ENCODE measurements at regions not wholly inside any gene's neighbourhood (a gene's known extent, or its start where the extent isn't known, plus 50 kb on each side); places are given as distances from the start of the nearest gene placed in this dataset.

DNA sequence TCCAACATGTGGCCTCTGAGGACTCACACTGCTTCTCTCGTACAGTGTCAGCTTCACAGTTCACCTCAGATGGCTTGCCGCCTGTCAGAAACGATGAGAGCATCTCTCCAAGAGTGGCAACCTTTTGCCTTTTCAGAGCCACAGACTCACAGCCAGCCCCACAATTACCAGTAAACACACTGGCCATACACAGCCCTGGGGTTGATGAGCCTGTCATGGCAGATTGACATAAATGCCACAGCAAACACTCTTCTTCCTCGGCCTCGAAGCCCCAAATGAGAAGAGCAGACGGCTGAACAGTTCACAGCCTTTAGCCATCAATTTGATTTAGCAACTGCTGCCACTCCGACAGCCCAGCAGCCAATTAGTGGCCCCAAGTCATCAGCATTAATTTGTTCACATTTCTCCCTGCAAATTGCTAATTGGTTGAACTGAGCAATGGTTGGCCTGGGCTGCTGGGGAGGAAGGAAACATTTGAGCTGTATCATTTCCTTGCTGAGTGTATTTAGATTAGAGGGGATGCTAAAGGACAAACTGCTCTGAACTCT lies 1142.9 kb downstream of the SORCS3 start:
- TF ChIP-seq, protein P1, sequence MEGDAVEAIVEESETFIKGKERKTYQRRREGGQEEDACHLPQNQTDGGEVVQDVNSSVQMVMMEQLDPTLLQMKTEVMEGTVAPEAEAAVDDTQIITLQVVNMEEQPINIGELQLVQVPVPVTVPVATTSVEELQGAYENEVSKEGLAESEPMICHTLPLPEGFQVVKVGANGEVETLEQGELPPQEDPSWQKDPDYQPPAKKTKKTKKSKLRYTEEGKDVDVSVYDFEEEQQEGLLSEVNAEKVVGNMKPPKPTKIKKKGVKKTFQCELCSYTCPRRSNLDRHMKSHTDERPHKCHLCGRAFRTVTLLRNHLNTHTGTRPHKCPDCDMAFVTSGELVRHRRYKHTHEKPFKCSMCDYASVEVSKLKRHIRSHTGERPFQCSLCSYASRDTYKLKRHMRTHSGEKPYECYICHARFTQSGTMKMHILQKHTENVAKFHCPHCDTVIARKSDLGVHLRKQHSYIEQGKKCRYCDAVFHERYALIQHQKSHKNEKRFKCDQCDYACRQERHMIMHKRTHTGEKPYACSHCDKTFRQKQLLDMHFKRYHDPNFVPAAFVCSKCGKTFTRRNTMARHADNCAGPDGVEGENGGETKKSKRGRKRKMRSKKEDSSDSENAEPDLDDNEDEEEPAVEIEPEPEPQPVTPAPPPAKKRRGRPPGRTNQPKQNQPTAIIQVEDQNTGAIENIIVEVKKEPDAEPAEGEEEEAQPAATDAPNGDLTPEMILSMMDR (IDR thresholded peaks at IDR 0.05) = no peak
- TF ChIP-seq EZH2 (IDR thresholded peaks at IDR 0.05; ENCODE audit: borderline replicate concordance, insufficient read depth, low read depth, low read length, poor library complexity, severe bottlenecking) = no peak
- ChIA-PET POLR2A (no interaction called here), CTCF (no interaction called here)
- no peaks in the 10 kb centered on the region for H3K79me2 ChIP-seq (ENCODE audit: control insufficient read depth, insufficient read depth, low read length)
- no peak overlapping the region for H2AFZ ChIP-seq (ENCODE audit: insufficient read depth, low read depth, low read length, poor library complexity, severe bottlenecking)
- H4K20me1 ChIP-seq (ENCODE audit: control insufficient read depth, insufficient read depth, low read length, poor library complexity, severe bottlenecking) = no peaks in the 10 kb centered on the region
- intact Hi-C loops (cut with micrococcal nuclease) = no loop called here
- H3K27me3 ChIP-seq (replicated peaks in 1 of 4; ENCODE audit: control extremely low read depth in 1 of 4, control insufficient read depth in 3 of 4, insufficient read depth in 4 of 4, low read length in 3 of 4) = no peaks in the 10 kb centered on the region
- peaks cover 0 to 4% (median 0%) of the 10 kb centered on the region in 3 donors for H3K9me3 ChIP-seq (ENCODE audit: control extremely low read depth in 1 of 3, control insufficient read depth in 2 of 3, insufficient read depth in 1 of 3, low read length in 2 of 3)
- Mint-ChIP-seq H3K4me3 (no peak overlapping the region), H3K9me3 (ENCODE audit: insufficient read depth) (peaks cover 2% of the 10 kb centered on the region), H3K27me3 (no peaks in the 10 kb centered on the region), H3K27ac (no peak overlapping the region), H3K4me1 (no peaks in the 10 kb centered on the region)
- H3K36me3 ChIP-seq (replicated peaks in 1 of 2; ENCODE audit: control extremely low read depth in 1 of 2, control insufficient read depth in 1 of 2, extremely low read depth in 1 of 2, insufficient read depth in 2 of 2, low read length in 1 of 2) = no peaks in the 10 kb centered on the region
- no peak overlapping the region for H3K9ac ChIP-seq (ENCODE audit: low read length)
- H3K27ac ChIP-seq (ENCODE audit: low read length in 2 of 2) = no peak overlapping the region
- no peak for DNase-seq
- H3K4me2 ChIP-seq (replicated peaks; ENCODE audit: low read depth, low read length, poor library complexity, severe bottlenecking) = no peak overlapping the region
- no peak for ATAC-seq (ENCODE audit: low read depth)
- no peaks in the 10 kb centered on the region for H3K4me1 ChIP-seq (ENCODE audit: control insufficient read depth in 2 of 2, insufficient read depth in 2 of 2, low read length in 2 of 2)
- WGBS (ENCODE audit: insufficient coverage) = 67% methylated on average over 6 of the region's 7 CpGs
- H3K4me3 ChIP-seq (ENCODE audit: control extremely low read depth in 1 of 5, extremely low read depth in 1 of 5, insufficient read depth in 1 of 5, low read depth in 2 of 5, low read length in 4 of 5) = no peak overlapping the region

DNA sequence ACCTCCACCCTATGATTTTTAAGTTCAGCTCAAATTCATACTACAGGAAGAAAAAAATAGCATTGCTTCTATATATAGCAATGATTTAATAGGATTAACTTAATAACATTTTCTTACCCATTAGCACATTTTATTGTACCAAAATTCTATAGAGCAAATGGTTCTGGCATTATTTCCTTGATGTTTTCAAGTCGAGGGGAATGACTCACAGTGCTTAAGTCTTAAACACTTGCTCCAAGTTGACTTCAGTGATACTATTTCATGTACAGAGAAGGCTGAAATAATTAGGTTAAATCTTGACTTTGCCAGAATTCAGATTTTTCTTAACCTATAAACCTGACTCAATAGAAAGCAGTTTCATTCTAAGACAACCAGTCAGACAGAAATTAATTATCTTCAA lies 1133.8 kb downstream of the SORCS3 start:
- no CpG with 5 or more reads among the region's 1 CpG for WGBS (ENCODE audit: insufficient coverage)
- Histone ChIP-seq H3K36me3 (replicated peaks in 1 of 2; ENCODE audit: control extremely low read depth in 1 of 2, control insufficient read depth in 1 of 2, extremely low read depth in 1 of 2, insufficient read depth in 2 of 2, low read length in 1 of 2) (no peaks in the 10 kb centered on the region), H3K4me1 (ENCODE audit: control insufficient read depth in 2 of 2, insufficient read depth in 2 of 2, low read length in 2 of 2) (no peaks in the 10 kb centered on the region), H2AFZ (ENCODE audit: insufficient read depth, low read depth, low read length, poor library complexity, severe bottlenecking) (no peak overlapping the region), H3K27me3 (replicated peaks in 1 of 4; ENCODE audit: control extremely low read depth in 1 of 4, control insufficient read depth in 3 of 4, insufficient read depth in 4 of 4, low read length in 3 of 4) (no peaks in the 10 kb centered on the region), H4K20me1 (ENCODE audit: control insufficient read depth, insufficient read depth, low read length, poor library complexity, severe bottlenecking) (no peaks in the 10 kb centered on the region), H3K4me3 (ENCODE audit: control extremely low read depth in 1 of 5, extremely low read depth in 1 of 5, insufficient read depth in 1 of 5, low read depth in 2 of 5, low read length in 4 of 5) (no peak overlapping the region), H3K27ac (ENCODE audit: low read length in 2 of 2) (no peak overlapping the region), H3K9me3 (ENCODE audit: control extremely low read depth in 1 of 3, control insufficient read depth in 2 of 3, insufficient read depth in 1 of 3, low read length in 2 of 3) (no peaks in the 10 kb centered on the region), H3K4me2 (replicated peaks; ENCODE audit: low read depth, low read length, poor library complexity, severe bottlenecking) (no peak overlapping the region), H3K79me2 (ENCODE audit: control insufficient read depth, insufficient read depth, low read length) (no peaks in the 10 kb centered on the region), H3K9ac (ENCODE audit: low read length) (no peak overlapping the region)
- Mint-ChIP-seq H3K27ac (no peak overlapping the region), H3K4me3 (no peak overlapping the region), H3K27me3 (no peaks in the 10 kb centered on the region), H3K9me3 (ENCODE audit: insufficient read depth) (peaks cover 2% of the 10 kb centered on the region), H3K4me1 (no peaks in the 10 kb centered on the region)
- intact Hi-C loops (cut with micrococcal nuclease) = no loop called here
- TF ChIP-seq, protein P1 (IDR thresholded peaks at IDR 0.05) = no peak
- TF ChIP-seq EZH2 (IDR thresholded peaks at IDR 0.05; ENCODE audit: borderline replicate concordance, insufficient read depth, low read depth, low read length, poor library complexity, severe bottlenecking) = no peak
- ATAC-seq (ENCODE audit: low read depth) (no peak), DNase-seq (no peak)
- ChIA-PET POLR2A (no interaction called here), CTCF (no interaction called here)

Measured in B cell (primary cell).